Type B pancreatic cell (in vitro differentiated cells): ENCODE measurements at regions not wholly inside any gene's neighbourhood (a gene's known extent, or its start where the extent isn't known, plus 50 kb on each side); places are given as distances from the start of the nearest gene placed in this dataset.

Experiments used
- DNase-seq: peaks from one replicate; pipeline ENCODE4 v3.0.0; 2021; ENCODE audit warnings: mixed read lengths; ENCODE audit not compliant: unreplicated experiment; ENCODE audit errors: extremely low spot score
- H3K27ac Mint-ChIP-seq: 2 replicates; pipeline ENCODE4 v1.8.0; 2021; ENCODE audit warnings: mild to moderate bottlenecking, mixed read lengths
- H3K27me3 Mint-ChIP-seq: 2 replicates; pipeline ENCODE4 v1.8.0; 2021; ENCODE audit warnings: mixed read lengths
- H3K36me3 Mint-ChIP-seq: 2 replicates; pipeline ENCODE4 v1.8.0; 2021; ENCODE audit warnings: mixed read lengths
- H3K4me1 Mint-ChIP-seq: one replicate; pipeline ENCODE4 v1.8.0; 2021; ENCODE audit warnings: mixed read lengths; ENCODE audit not compliant: unreplicated experiment
- H3K4me3 Mint-ChIP-seq: 2 replicates; pipeline ENCODE4 v1.8.0; 2021; ENCODE audit warnings: mild to moderate bottlenecking, mixed read lengths
- H3K9me3 Mint-ChIP-seq: 2 replicates; pipeline ENCODE4 v1.8.0; 2021; ENCODE audit warnings: mixed read lengths
- CTCF ChIP-seq: fragments of 200-600 bp; sonication (generic); conservative IDR thresholded peaks from 2 replicates; pipeline ENCODE4 v1.5.0; 2021; ENCODE audit warnings: antibody characterized with exemption, mild to moderate bottlenecking

GRCh38 chr11:57920971-57921370 is 102.7 kb upstream of the OR9Q1 start:
- H3K27me3 Mint-ChIP-seq = no peaks in the 10 kb centered on the region
- no peaks in the 10 kb centered on the region for H3K4me1 Mint-ChIP-seq
- no peak overlapping the region for H3K27ac Mint-ChIP-seq
- H3K36me3 Mint-ChIP-seq = no peaks in the 10 kb centered on the region
- no peaks in the 10 kb centered on the region for H3K9me3 Mint-ChIP-seq
- H3K4me3 Mint-ChIP-seq = no peak overlapping the region
- TF ChIP-seq CTCF = no peak
- no peak for DNase-seq

- DNase-seq = no peak
- no peak for TF ChIP-seq CTCF
- Mint-ChIP-seq H3K9me3 (no peaks in the 10 kb centered on the region), H3K27ac (no peak overlapping the region), H3K4me3 (no peak overlapping the region), H3K27me3 (peaks cover 3% of the 10 kb centered on the region), H3K4me1 (no peaks in the 10 kb centered on the region), H3K36me3 (no peaks in the 10 kb centered on the region)
Observed at GRCh38 chr11:57932105-57932504, 91.6 kb upstream of the OR9Q1 start.

GRCh38 chr11:57935402-57936049 is 88.2 kb upstream of the OR9Q1 start:
- no peaks in the 10 kb centered on the region for H3K4me1 Mint-ChIP-seq
- H3K27ac Mint-ChIP-seq = no peak overlapping the region
- no peak for TF ChIP-seq CTCF
- H3K36me3 Mint-ChIP-seq = no peaks in the 10 kb centered on the region
- no peaks in the 10 kb centered on the region for H3K27me3 Mint-ChIP-seq
- no peak for DNase-seq
- H3K9me3 Mint-ChIP-seq = no peaks in the 10 kb centered on the region
- H3K4me3 Mint-ChIP-seq = no peak overlapping the region

DNA sequence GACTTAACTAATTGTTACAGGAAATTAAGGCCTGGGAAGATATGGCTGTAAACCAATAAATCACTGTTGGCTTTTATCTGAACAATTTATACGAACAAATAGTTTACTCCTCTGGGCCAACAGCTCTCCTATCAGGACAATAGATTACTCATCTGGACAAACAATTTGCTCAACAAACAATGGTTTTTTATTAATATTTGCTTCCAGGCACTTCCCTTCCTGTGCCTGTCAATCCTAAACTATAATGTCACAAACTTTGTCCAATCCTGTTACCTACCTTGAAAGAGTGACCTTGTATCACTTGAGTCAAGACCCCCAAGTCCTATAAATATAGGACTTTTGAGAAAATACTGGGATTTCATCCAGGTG is 87.6 kb upstream of the OR9Q1 start:
- DNase-seq = no peak
- no peak for TF ChIP-seq CTCF
- H3K4me1 Mint-ChIP-seq = no peaks in the 10 kb centered on the region

GRCh38 chr11:57937431-57937830 is 86.2 kb upstream of the OR9Q1 start:
- Mint-ChIP-seq H3K36me3 (no peaks in the 10 kb centered on the region), H3K4me3 (no peak overlapping the region), H3K27ac (no peak overlapping the region), H3K27me3 (no peaks in the 10 kb centered on the region), H3K9me3 (no peaks in the 10 kb centered on the region), H3K4me1 (no peaks in the 10 kb centered on the region)
- no peak for DNase-seq
- TF ChIP-seq CTCF = no peak

More for the DNA sequence above, 87.6 kb upstream of the OR9Q1 start:
- H3K9me3 Mint-ChIP-seq = no peaks in the 10 kb centered on the region
- no peak overlapping the region for H3K4me3 Mint-ChIP-seq
- H3K36me3 Mint-ChIP-seq = no peaks in the 10 kb centered on the region
- no peaks in the 10 kb centered on the region for H3K27me3 Mint-ChIP-seq
- no peak overlapping the region for H3K27ac Mint-ChIP-seq

GRCh38 chr11:57938351-57938750 is 85.3 kb upstream of the OR9Q1 start:
- no peak for TF ChIP-seq CTCF
- Mint-ChIP-seq H3K4me1 (no peaks in the 10 kb centered on the region), H3K27ac (no peak overlapping the region), H3K36me3 (no peaks in the 10 kb centered on the region), H3K9me3 (no peaks in the 10 kb centered on the region), H3K27me3 (no peaks in the 10 kb centered on the region), H3K4me3 (no peak overlapping the region)
- no peak for DNase-seq
